HL-60 (cell line): ENCODE measurements at regions not wholly inside any gene's neighbourhood (a gene's known extent, or its start where the extent isn't known, plus 50 kb on each side); places are given as distances from the start of the nearest gene placed in this dataset.

Experiments
- DNase-seq, 2 experiments: peaks; one replicate each; pipeline ENCODE4 v3.0.0-alpha.2; 2010 to 2020; ENCODE audit warnings: low read depth in 1 of 2, low spot score in 1 of 2
- H3K27ac ChIP-seq: fragments of 250-450 bp; sonication (Bioruptor Pico); replicated peaks from 2 replicates; pipeline ENCODE4 v1.5.1; 2020; ENCODE audit warnings: mild to moderate bottlenecking, moderate library complexity
- H3K27me3 ChIP-seq: fragments of 250-450 bp; sonication (Bioruptor Pico); 2 replicates; pipeline ENCODE4 v1.5.1; 2021; ENCODE audit warnings: mild to moderate bottlenecking, moderate library complexity; ENCODE audit not compliant: insufficient read depth, poor library complexity, severe bottlenecking
- H3K4me3 ChIP-seq: replicated peaks from 2 replicates; pipeline ENCODE4 v1.5.1; 2011; ENCODE audit warnings: mild to moderate bottlenecking, control low read depth, low read length; ENCODE audit not compliant: insufficient read depth
- CTCF ChIP-seq: IDR thresholded peaks from one replicate; pipeline ENCODE4 v1.5.1; 2011; ENCODE audit warnings: low read length, control low read depth, inconsistent platforms; ENCODE audit not compliant: insufficient read depth
- GABPA ChIP-seq: IDR thresholded peaks from 2 replicates; pipeline ENCODE4 v1.6.1; 2012; ENCODE audit warnings: low read depth
- POLR2AphosphoS5 ChIP-seq: IDR thresholded peaks from 2 replicates; pipeline ENCODE4 v1.6.1; 2012; ENCODE audit warnings: low read depth
- REST ChIP-seq: IDR thresholded peaks from 2 replicates; pipeline ENCODE4 v1.6.1; 2012; ENCODE audit warnings: low read depth; ENCODE audit not compliant: insufficient replicate concordance
- SPI1 ChIP-seq: IDR thresholded peaks from 2 replicates; pipeline ENCODE4 v1.6.1; 2012; ENCODE audit warnings: low read depth, mild to moderate bottlenecking, borderline replicate concordance

GRCh38 chr13:40047322-40047771 lies 391.9 kb downstream of the COG6 start:
- TF ChIP-seq POLR2AphosphoS5: no peak
- no peak for TF ChIP-seq CTCF
- no peak for TF ChIP-seq SPI1
- no peak for TF ChIP-seq REST
- Histone ChIP-seq H3K27ac (no peak overlapping the region), H3K27me3 (no peaks in the 10 kb centered on the region)

GRCh38 chr13:40048551-40048950 lies 393.1 kb downstream of the COG6 start:
- no peak for DNase-seq
- Histone ChIP-seq H3K27me3 (no peaks in the 10 kb centered on the region), H3K4me3 (no peak overlapping the region), H3K27ac (no peak overlapping the region)
- TF ChIP-seq SPI1 (no peak), CTCF (no peak), POLR2AphosphoS5 (no peak), GABPA (no peak), REST (no peak)

More at GRCh38 chr13:40047322-40047771, 391.9 kb downstream of the COG6 start:
- H3K4me3 ChIP-seq: no peak overlapping the region
- DNase-seq: no peak

GRCh38 chr13:40052954-40053353 lies 397.5 kb downstream of the COG6 start:
- DNase-seq: no peak
- no peak overlapping the region for H3K4me3 ChIP-seq
- H3K27ac ChIP-seq: no peak overlapping the region
- TF ChIP-seq POLR2AphosphoS5: no peak
- TF ChIP-seq GABPA: no peak
- no peak for TF ChIP-seq SPI1
- no peak for TF ChIP-seq CTCF
- TF ChIP-seq REST: no peak
- H3K27me3 ChIP-seq: no peaks in the 10 kb centered on the region
